ENCODE measurements at regions not wholly inside any gene's neighbourhood (a gene's known extent, or its start where the extent isn't known, plus 50 kb on each side); places are given as distances from the start of the nearest gene placed in this dataset.

- no peak overlapping the region for H3K4me3 ChIP-seq (ENCODE audit: extremely low read depth in 1 of 4, insufficient read depth in 2 of 4, low read depth in 3 of 4, low read length in 4 of 4)
- no peak overlapping the region for H2BK120ac ChIP-seq (replicated peaks; ENCODE audit: low read depth, low read length)
- no peaks in the 10 kb centered on the region for H3K4me1 ChIP-seq (replicated peaks in 1 of 4; ENCODE audit: control insufficient read depth in 3 of 4, insufficient read depth in 4 of 4, low read length in 3 of 4)
- H3K23me2 ChIP-seq (ENCODE audit: low read depth, low read length): no peaks in the 10 kb centered on the region
- H3K14ac ChIP-seq (ENCODE audit: insufficient read length): no peak overlapping the region
- no peaks in the 10 kb centered on the region for H3K36me3 ChIP-seq (ENCODE audit: control insufficient read depth in 2 of 4, insufficient read depth in 4 of 4, low read length in 3 of 4)
- no peak overlapping the region for H2BK15ac ChIP-seq (ENCODE audit: low read length)
- peak; percentile 78 for FAIRE-seq
- no peak overlapping the region for H3K23ac ChIP-seq (ENCODE audit: insufficient read length)
- no peak overlapping the region for H3K9ac ChIP-seq (replicated peaks in 1 of 4; ENCODE audit: extremely low read depth in 1 of 4, low read depth in 3 of 4, low read length in 3 of 4)
- H2AFZ ChIP-seq (ENCODE audit: low read length): no peak overlapping the region
- no peaks in the 10 kb centered on the region for H3K79me1 ChIP-seq (ENCODE audit: low read depth, low read length)
- ChIA-PET CTCF (ENCODE audit: partially characterized antibody) (interaction anchor here (0.7 to 2.3 kb wide), 12 partner anchors 9 to 689 kb away, joined by 3 to 12 read pairs (median 3); no protein-coding TSS in a partner anchor), POLR2A (ENCODE audit: partially characterized antibody) (no interaction called here)
- H2BK20ac ChIP-seq (ENCODE audit: low read length): no peak overlapping the region
- no peaks in the 10 kb centered on the region for H3K27me3 ChIP-seq (replicated peaks in 1 of 4; ENCODE audit: control insufficient read depth in 3 of 4, extremely low read depth in 1 of 4, insufficient read depth in 3 of 4, low read length in 3 of 4)
- H4K8ac ChIP-seq (ENCODE audit: extremely low read depth, insufficient read depth, low read length): no peak overlapping the region
- no peaks in the 10 kb centered on the region for H3K9me3 ChIP-seq (ENCODE audit: insufficient read depth in 2 of 2, low read depth in 1 of 2, low read length in 1 of 2)
- H3K18ac ChIP-seq (ENCODE audit: extremely low read depth, low read length): no peak overlapping the region
- H2BK12ac ChIP-seq (ENCODE audit: low read depth, low read length): no peak overlapping the region
- WGBS, 2 experiments (ENCODE audit: extremely low coverage in 1 of 2, insufficient coverage in 1 of 2, insufficient read length in 1 of 2, insufficient replicate concordance in 2 of 2, low coverage in 1 of 2, low lambda C conversion rate in 2 of 2, missing lambda C conversion rate in 1 of 2): 37% methylated on average over 1 of the region's 1 CpG; no CpG with 5 or more reads in 1 of the 2 experiments
- no peak overlapping the region for H4K5ac ChIP-seq (ENCODE audit: insufficient read length, low read depth, low read length)
- H2AK5ac ChIP-seq (ENCODE audit: low read depth, low read length): no peak overlapping the region
- H4K20me1 ChIP-seq (replicated peaks in 1 of 2; ENCODE audit: control insufficient read depth in 1 of 2, insufficient read depth in 2 of 2, low read length in 2 of 2): no peaks in the 10 kb centered on the region
- TF ChIP-seq SIX5 (IDR thresholded peaks at IDR 0.05; ENCODE audit: low read depth, low read length) (no peak), RAD21 (IDR thresholded peaks at IDR 0.05 in 1 of 2, conservative IDR thresholded peaks at IDR 0.05 in 1 of 2; ENCODE audit: low read depth in 2 of 2, low read length in 2 of 2) (peak; percentile 67 to 79), TBP (IDR thresholded peaks at IDR 0.05; ENCODE audit: low read depth, low read length) (no peak), TAF7 (optimal IDR thresholded peaks at IDR 0.05; ENCODE audit: borderline replicate concordance, low read depth, low read length) (no peak), POLR2AphosphoS5 (IDR thresholded peaks at IDR 0.05; ENCODE audit: low read depth, low read length) (no peak), CTCF (IDR thresholded peaks at IDR 0.05; ENCODE audit: control extremely low read depth in 1 of 3, insufficient read depth in 1 of 3, low read depth in 1 of 3, low read length in 3 of 3) (peak in 2 of 3 experiments; percentile 30 to 57; a peak in 2 of 4 replicates), KDM5A (IDR thresholded peaks at IDR 0.05; ENCODE audit: low read length) (no peak), CEBPB (IDR thresholded peaks at IDR 0.05; ENCODE audit: low read depth, low read length) (no peak), CHD1 (IDR thresholded peaks at IDR 0.05; ENCODE audit: low read depth, low read length) (no peak), RXRA (IDR thresholded peaks at IDR 0.05; ENCODE audit: insufficient read depth, low read depth, low read length) (no peak)
- no peak overlapping the region for H3K27ac ChIP-seq (ENCODE audit: low read depth, low read length)
- DNase-seq (ENCODE audit: low read depth in 1 of 2, low spot score in 2 of 2): no peak
- no peak overlapping the region for H3K4ac ChIP-seq (replicated peaks; ENCODE audit: insufficient read length, low read depth, low read length)
- no peak overlapping the region for H3K4me2 ChIP-seq (ENCODE audit: insufficient read depth in 1 of 2, low read depth in 2 of 2, low read length in 2 of 2)
- no peaks in the 10 kb centered on the region for H3K79me2 ChIP-seq (ENCODE audit: control insufficient read depth in 1 of 2, insufficient read depth in 2 of 2, low read length in 2 of 2)
- no peak overlapping the region for H3K56ac ChIP-seq (replicated peaks; ENCODE audit: insufficient read length, low read depth, low read length)
- no peak overlapping the region for H4K91ac ChIP-seq (replicated peaks; ENCODE audit: insufficient read length, low read length)
- no peak overlapping the region for H2BK5ac ChIP-seq (ENCODE audit: low read depth, low read length)
Observed at GRCh38 chr10:56116684-56117083, 244.4 kb downstream of the ZWINT start.

Measured in H1 (cell line).